Lower lobe of right lung (tissue), 2 donors: ENCODE measurements at regions not wholly inside any gene's neighbourhood (a gene's known extent, or its start where the extent isn't known, plus 50 kb on each side); places are given as distances from the start of the nearest gene placed in this dataset.
"Not testable (repeated sequence)": the region's sequence is repeated elsewhere in the genome, so short reads cannot be mapped to it uniquely, and the experiment has no call there.

Source experiments
- ATAC-seq, 2 donors: fragments of 200-7000 bp; cut with Tn5 transposase; one replicate each; pipeline ENCODE4 v1.9.1; 2020 to 2022; ENCODE audit warnings: mild to moderate bottlenecking in 2 of 2, moderate library complexity in 2 of 2
- DNase-seq: peaks from one replicate; pipeline ENCODE4 v3.0.0-alpha.2; 2020
- H3K27ac ChIP-seq: fragments of 200-600 bp; one replicate; pipeline ENCODE4 v1.8.0; 2022
- H3K27me3 ChIP-seq: fragments of 200-600 bp; one replicate; pipeline ENCODE4 v1.8.0; 2022; ENCODE audit warnings: low read depth
- H3K36me3 ChIP-seq: fragments of 200-600 bp; one replicate; pipeline ENCODE4 v1.8.0; 2022; ENCODE audit warnings: mild to moderate bottlenecking
- H3K4me1 ChIP-seq: fragments of 200-600 bp; one replicate; pipeline ENCODE4 v1.8.0; 2022
- H3K4me3 ChIP-seq: fragments of 200-600 bp; one replicate; pipeline ENCODE4 v1.8.0; 2022; ENCODE audit warnings: mild to moderate bottlenecking
- H3K9me3 ChIP-seq: fragments of 200-600 bp; one replicate; pipeline ENCODE4 v1.8.0; 2022
- intact Hi-C: fragments of 100-400 bp; cut with DNase I; formaldehyde crosslinking; loops from one replicate; pipeline ENCODE4 v1.11.0; 2022
- donor health status: DM: no; HTN: yes; CAD: no; lungs with severe emphysema.

GRCh38 chr2:89537862-89538261, 846.4 kb downstream of the RPIA start:
- H3K36me3 ChIP-seq, ATAC-seq, H3K27me3 ChIP-seq, intact Hi-C loops, H3K4me1 ChIP-seq, H3K9me3 ChIP-seq, H3K4me3 ChIP-seq, H3K27ac ChIP-seq: not testable (repeated sequence)
- peak; percentile 22 for DNase-seq

GRCh38 chr2:89544110-89544509, 852.6 kb downstream of the RPIA start:
- not testable (repeated sequence) for ATAC-seq

GRCh38 chr2:89579154-89579553, 887.7 kb downstream of the RPIA start:
- H3K27ac ChIP-seq, H3K36me3 ChIP-seq, H3K4me1 ChIP-seq, H3K9me3 ChIP-seq, ATAC-seq, H3K4me3 ChIP-seq, H3K27me3 ChIP-seq, intact Hi-C loops: not testable (repeated sequence)
- DNase-seq: peak; percentile 37

More at GRCh38 chr2:89544110-89544509, 852.6 kb downstream of the RPIA start:
- H3K4me1 ChIP-seq, intact Hi-C loops, H3K36me3 ChIP-seq, H3K27ac ChIP-seq, DNase-seq, H3K9me3 ChIP-seq, H3K27me3 ChIP-seq, H3K4me3 ChIP-seq: not testable (repeated sequence)

GRCh38 chr2:89582816-89583215, 891.3 kb downstream of the RPIA start:
- ATAC-seq, intact Hi-C loops, H3K4me3 ChIP-seq, DNase-seq, H3K36me3 ChIP-seq, H3K9me3 ChIP-seq, H3K27me3 ChIP-seq, H3K4me1 ChIP-seq, H3K27ac ChIP-seq: not testable (repeated sequence)

GRCh38 chr2:89584046-89584445, 892.6 kb downstream of the RPIA start:
- H3K4me1 ChIP-seq, H3K36me3 ChIP-seq, H3K27me3 ChIP-seq, H3K9me3 ChIP-seq, ATAC-seq, H3K27ac ChIP-seq, intact Hi-C loops, H3K4me3 ChIP-seq: not testable (repeated sequence)
- DNase-seq: peak; percentile 32

- H3K4me3 ChIP-seq: peak overlapping the region; percentile 50
- H3K9me3 ChIP-seq, H3K27ac ChIP-seq, H3K27me3 ChIP-seq, DNase-seq, H3K4me1 ChIP-seq, ATAC-seq, intact Hi-C loops, H3K36me3 ChIP-seq: not testable (repeated sequence)
Observed at GRCh38 chr2:89584868-89585557, 893.5 kb downstream of the RPIA start.

GRCh38 chr2:89585558-89585920, 894.1 kb downstream of the RPIA start:
- H3K9me3 ChIP-seq, H3K27me3 ChIP-seq, H3K27ac ChIP-seq, intact Hi-C loops, H3K4me1 ChIP-seq, H3K36me3 ChIP-seq: not testable (repeated sequence)
- H3K4me3 ChIP-seq: peak overlapping the region; percentile 50
- ATAC-seq: peak; percentile 97 to 100
- peak; percentile 69 for DNase-seq

- intact Hi-C loops, H3K36me3 ChIP-seq, H3K4me3 ChIP-seq, H3K9me3 ChIP-seq, H3K4me1 ChIP-seq, H3K27me3 ChIP-seq, H3K27ac ChIP-seq, ATAC-seq, DNase-seq: not testable (repeated sequence)
Observed at GRCh38 chr2:89599843-89600242, 908.4 kb downstream of the RPIA start.

GRCh38 chr2:89606514-89606913, 915.0 kb downstream of the RPIA start:
- H3K27me3 ChIP-seq, H3K36me3 ChIP-seq, H3K4me3 ChIP-seq, ATAC-seq, H3K27ac ChIP-seq, H3K4me1 ChIP-seq, H3K9me3 ChIP-seq, intact Hi-C loops, DNase-seq: not testable (repeated sequence)

GRCh38 chr2:89610207-89610926, 918.9 kb downstream of the RPIA start:
- DNase-seq: peak; percentile 34
- H3K4me1 ChIP-seq, H3K27ac ChIP-seq, intact Hi-C loops, H3K4me3 ChIP-seq, H3K36me3 ChIP-seq, ATAC-seq, H3K9me3 ChIP-seq: not testable (repeated sequence)
- H3K27me3 ChIP-seq: peaks cover 16% of the 10 kb centered on the region

GRCh38 chr2:89610927-89611515, 919.5 kb downstream of the RPIA start:
- H3K36me3 ChIP-seq, H3K4me1 ChIP-seq, ATAC-seq, H3K4me3 ChIP-seq, intact Hi-C loops, H3K27ac ChIP-seq, H3K9me3 ChIP-seq: not testable (repeated sequence)
- peak; percentile 45 for DNase-seq
- H3K27me3 ChIP-seq: peaks cover 16% of the 10 kb centered on the region

GRCh38 chr2:89611710-89612109, 920.2 kb downstream of the RPIA start:
- H3K9me3 ChIP-seq, H3K4me3 ChIP-seq, intact Hi-C loops, DNase-seq, ATAC-seq, H3K27ac ChIP-seq, H3K36me3 ChIP-seq, H3K4me1 ChIP-seq: not testable (repeated sequence)
- peaks cover 16% of the 10 kb centered on the region for H3K27me3 ChIP-seq

- H3K9me3 ChIP-seq, DNase-seq, H3K4me1 ChIP-seq, H3K27ac ChIP-seq, intact Hi-C loops, ATAC-seq, H3K27me3 ChIP-seq, H3K36me3 ChIP-seq, H3K4me3 ChIP-seq: not testable (repeated sequence)
Observed at GRCh38 chr2:89649268-89649667, 957.8 kb downstream of the RPIA start.

GRCh38 chr2:89679254-89679653, 987.8 kb downstream of the RPIA start:
- H3K36me3 ChIP-seq, ATAC-seq, H3K27me3 ChIP-seq, DNase-seq, H3K9me3 ChIP-seq, H3K4me1 ChIP-seq, H3K4me3 ChIP-seq, intact Hi-C loops, H3K27ac ChIP-seq: not testable (repeated sequence)
